Stimulated activated CD4-positive, alpha-beta T cell treated with anti-CD3 and anti-CD28 coated beads, Interleukin-4, amount 100 ng/mL, for 1 hour (primary cell): ENCODE measurements at regions not wholly inside any gene's neighbourhood (a gene's known extent, or its start where the extent isn't known, plus 50 kb on each side); places are given as distances from the start of the nearest gene placed in this dataset.
"Not testable (repeated sequence)": the region's sequence is repeated elsewhere in the genome, so short reads cannot be mapped to it uniquely, and the experiment has no call there.

ENCODE experiments used
- DNase-seq: peaks from one replicate; pipeline ENCODE4 v3.0.0-alpha.2; 2020

DNA sequence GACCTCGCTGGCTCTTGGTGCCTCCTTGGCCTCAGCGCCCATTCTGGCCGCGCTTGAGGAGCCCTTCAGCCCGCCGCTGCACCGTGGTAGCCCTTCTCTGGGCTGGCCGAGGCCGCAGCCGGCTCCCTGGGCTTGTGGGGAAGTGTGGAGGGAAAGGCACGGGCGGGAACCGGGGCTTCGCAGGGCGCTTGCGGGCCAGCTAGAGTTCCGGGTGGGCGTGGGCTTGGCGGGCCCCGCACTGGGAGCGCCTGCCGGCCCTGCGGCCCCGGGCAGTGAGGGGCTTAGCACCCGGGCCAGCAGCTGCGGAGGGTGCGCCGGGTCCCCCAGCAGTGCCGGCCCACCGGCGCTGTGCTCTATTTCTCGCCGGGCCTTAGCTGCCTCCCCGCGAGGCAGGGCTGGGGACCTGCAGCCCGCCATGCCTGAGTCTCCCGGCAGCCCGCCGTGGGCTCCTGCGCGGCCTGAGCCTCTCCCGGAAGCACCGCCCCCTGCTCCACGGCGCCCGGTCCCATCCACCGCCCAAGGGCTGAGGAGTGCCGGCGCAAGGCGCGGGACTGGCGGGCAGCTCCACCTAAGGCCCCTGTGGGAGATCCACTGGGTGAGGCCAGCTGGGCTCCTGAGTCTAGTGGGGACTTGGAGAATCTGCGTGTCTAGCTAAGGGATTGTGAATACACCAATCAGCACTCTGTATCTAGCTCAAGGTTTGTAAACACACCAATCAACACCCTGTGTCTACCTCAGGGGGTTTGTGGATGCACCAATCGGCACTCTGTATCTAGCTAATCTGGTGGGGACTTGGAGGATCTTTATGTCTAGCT, 141.1 kb downstream of the SLCO4C1 start:
- DNase-seq = not testable (repeated sequence)

DNA sequence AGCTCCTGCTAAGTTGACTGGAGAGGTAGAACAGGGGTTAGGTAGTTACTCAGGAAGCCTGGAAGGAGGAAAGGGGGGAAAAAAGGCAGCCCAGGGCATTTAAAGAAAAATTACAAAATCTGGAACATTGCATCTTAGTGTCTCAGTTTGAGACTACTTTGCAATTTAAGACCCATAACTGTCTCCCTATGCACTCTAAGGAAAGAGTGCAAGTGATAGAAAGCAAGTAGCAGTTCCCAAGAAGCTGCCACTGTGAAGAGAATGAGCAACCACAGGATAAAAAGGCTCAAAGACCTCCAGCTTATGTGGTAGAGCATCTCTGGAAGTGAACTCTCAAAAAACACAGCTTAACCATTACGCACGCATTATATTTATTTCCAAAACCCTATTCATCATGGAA, 141.8 kb downstream of the SLCO4C1 start:
- no peak for DNase-seq

DNA sequence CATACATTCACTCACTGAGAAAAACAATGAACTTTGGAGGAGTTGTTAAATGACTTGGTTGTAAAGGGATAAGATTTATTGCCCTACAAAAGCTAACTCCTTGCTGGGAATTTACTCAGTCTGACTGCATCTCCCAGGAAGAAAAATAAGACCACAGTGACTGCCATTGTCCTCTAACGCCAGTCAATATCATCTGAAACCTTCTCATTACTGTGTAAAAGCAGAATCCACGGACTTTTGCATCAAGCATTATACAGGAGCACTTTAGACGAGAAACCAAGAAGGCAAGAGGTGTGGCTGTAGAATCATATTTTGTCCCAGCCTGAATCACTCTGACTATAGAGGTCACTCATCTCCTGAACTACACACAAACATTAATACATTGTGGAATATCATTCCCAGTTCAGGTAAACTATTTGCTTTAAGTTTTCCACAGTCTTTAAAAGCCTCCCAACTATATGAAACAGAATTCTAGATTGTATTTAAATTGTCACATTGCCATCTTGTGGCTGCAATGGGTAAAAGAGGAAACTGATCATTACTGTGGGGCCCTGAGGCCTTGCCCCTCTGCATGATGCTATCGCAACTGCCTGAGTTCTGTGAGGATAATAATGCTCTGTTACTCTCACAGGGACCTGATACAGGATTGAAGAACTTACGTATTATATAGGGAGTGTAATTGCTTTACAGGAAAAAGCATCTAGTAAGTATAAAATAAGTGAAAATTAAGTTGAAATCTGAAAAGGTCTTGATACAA, 142.9 kb downstream of the SLCO4C1 start:
- no peak for DNase-seq

DNA sequence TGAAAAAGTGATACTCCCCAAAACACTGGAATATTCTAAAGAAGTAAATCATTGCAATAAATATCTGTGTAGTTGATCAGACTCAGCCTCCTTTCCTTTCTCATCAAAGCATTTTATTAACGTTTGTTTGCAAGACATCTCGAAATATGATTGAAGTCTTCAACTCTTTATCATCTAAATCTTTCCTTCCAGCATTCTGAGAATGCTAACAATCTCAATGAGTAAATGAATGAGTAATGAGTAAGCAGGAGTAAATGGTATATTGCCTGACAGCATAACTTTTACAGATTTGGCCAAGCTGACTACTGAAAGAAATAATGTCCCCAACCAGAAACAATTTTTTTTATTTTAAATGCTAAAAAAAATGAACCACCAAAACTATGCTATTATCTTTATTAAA, 157.1 kb downstream of the SLCO4C1 start:
- DNase-seq = no peak

DNA sequence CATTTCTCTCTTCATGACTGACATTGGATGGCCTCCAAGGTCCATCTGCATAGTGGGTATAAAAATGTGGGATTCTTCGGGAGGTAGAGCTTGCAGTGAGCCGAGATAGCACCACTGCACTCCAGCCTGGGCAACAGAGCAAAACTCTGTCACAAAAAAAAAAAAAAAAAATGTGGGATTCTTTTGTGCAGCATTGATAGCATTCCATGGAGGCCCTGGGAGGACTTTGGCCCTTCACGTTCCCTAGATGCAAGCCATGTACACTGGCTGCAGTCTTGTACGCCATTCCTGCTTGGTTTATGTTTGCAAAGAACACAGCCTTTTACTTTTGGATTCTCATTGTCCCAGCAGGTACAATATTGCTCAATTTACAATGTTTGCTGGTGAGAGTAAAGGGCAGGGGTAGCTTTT, 157.8 kb downstream of the SLCO4C1 start:
- DNase-seq = no peak

DNA sequence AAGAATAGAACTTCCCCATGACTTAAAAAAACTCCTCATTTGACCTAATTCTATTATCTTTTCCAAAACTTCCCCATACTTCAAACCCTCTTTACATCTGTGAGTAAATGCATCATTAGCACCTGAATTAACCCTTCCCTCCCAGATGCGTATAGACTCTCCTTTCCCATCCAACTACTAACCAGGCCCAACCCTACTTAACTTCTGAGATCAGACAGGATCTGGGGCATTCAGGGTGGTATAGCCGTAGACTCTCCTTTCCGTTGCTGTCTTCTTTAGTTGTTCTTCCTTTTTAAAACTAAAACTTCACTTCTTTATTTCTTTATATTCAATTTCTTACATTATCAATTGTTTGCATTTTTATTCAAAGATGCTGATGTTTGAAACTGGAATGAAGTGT, 165.2 kb downstream of the SLCO4C1 start:
- no peak for DNase-seq

DNA sequence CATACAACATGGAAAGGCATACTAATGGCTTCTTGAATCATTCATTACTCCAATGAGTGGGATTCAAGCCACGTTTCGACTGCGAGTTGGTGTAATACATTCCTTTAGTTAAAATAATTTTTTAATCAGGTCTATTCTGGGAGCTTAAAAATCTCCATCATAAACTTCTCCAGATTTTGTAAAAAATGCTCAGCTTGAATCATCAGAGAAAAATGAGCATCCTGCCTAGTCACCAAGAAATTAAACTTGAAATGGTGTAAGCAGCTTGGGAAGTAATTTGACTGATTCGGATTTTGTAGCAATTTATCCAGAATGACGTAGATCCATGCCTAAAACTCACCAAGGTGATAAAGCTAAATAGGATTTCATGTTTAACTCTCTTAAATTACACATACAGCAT, 165.7 kb downstream of the SLCO4C1 start:
- DNase-seq = no peak

DNA sequence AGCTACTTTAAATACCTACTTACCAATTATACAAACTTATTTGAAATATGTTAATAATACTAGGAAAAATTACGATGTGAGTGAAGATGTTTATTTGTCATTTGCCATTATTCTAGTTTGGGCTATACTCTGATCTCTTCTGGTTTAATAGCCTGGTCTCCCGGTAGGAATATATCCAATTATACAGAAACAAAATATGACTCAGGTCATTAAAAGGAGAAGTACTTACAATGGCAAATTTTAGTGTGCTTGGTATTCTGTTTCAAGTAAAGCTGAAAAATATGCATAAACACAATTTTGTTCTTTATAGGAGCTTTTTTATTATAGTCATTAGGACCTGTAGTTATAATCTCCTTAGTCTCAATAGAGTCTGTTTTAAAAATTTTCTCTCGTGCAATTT, 176.8 kb downstream of the SLCO4C1 start:
- no peak for DNase-seq

DNA sequence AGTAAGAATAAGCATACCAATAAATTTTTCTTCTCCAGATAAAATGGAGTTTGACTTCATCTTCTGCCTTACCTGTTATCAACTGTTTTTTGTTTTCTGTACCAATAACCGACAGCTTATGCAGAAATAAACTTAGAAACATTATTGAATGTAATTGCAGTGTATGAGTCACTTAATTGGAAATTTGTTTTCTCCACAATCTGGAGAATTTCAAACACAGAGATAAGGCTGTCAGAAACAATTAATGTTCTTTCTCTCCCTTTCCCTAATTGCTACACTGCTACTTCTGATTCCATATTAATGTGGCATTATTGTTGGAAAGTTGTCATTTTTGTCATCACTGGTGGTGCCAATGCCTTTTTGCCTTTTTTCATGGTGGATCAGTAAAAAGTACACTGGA, 180.3 kb downstream of the SLCO4C1 start:
- DNase-seq = no peak

DNA sequence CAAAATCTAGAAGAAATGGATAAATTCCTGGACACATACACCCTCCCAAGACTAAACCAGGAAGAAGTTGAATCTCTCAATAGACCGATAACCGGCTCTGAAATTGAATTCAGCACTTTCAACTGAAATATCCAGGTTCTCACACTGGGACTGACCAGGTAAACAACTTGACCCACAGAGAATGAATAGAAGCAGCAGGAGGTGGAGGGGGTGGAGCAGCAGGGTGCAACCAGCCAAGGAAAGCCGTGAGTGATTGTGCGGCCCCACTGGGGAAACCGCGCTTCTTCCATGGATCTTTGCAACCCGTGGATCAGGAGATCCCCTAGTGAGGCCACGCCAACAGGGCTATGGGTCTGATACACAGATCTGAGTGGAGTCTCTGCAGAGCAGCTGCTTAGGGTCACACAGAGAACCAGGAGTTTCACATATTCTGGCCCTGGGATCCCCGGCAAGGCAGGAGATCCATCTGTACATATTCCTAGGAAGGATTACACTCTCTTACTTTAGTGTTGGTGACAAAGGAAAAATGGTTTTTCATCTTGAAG, 181.5 kb downstream of the SLCO4C1 start:
- DNase-seq = no peak

DNA sequence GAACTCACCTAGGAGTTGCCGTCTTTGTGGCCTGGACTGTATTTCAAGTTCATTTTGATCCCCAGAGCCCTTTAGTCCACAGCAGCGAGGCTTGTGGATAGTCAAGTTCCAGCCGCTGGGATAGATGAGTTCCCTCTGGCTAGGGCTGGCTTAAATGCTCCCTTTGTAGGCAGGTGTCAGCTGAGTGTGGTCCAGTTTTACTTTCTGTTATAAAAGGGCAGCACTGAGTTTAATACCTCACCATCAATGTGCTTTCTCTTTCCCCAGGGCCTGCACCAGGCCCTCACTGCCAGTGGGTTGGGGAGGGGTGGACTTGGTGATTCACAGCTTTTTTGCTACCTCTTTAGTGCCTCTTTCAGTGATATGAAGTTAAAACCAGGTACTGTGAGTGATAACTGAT, 188.2 kb downstream of the SLCO4C1 start:
- DNase-seq = no peak

DNA sequence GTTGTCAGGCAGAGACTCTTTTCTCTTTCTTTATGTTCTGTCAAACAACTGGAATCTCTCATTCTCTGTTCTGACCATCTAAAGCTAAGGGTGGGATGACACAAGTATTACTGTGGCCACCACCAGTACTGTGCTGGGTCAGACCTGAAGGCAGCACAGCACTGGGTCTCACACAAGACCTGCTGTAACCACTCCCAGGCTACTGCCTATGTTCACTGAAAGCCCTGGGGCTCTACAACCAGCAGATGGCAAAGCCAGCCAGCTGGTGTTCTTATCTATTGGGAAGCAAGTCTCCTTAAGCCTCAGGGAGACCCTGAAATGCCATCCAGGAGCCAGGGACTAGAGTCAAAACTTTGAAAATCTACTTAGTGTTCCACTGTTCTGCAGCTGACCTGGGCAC, 189.5 kb downstream of the SLCO4C1 start:
- DNase-seq = no peak

DNA sequence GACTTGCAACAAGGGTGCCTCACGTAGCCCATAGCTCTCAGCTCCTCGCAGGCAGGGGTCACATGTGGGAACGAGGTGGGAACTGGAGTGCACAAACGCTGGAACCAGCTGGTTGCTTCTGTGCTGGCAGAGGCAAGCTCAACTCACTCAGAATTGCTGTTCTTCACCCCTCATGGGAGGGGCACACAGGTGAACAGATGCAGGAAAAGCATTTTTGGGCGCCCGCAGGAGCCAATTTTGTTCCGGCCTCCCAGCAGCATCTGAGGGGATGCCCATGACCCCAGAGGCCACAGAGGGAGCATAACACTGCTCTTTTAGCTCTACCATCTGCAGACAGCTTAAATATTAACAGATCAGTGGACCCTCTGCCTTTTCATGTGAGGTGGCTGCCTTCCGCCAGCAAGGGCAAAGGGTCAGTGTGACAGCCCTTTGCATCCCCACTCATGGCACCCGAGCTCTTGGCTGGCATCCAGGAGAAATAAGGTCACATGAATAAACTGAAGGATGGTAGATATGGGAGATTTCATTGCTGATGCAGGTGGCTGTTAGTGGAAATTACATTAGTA, 196.2 kb downstream of the SLCO4C1 start:
- DNase-seq = no peak

DNA sequence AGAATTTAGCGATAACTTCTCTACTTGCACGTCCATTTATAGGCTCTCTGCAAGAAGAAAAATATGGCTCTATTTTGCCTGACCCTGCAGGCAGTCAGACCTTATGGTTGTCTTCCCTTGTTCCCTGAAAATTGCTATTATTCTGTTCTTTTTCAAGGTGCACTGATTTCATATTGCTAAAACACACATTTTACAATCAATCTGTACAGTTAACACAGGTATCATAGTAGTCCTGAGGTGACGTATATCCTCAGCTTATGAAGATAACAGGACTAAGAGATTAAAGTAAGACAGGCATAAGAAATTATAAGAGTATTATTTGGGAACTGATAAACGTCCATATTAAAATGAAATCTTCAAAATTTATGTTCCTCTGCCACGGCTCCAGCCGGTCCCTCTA, 197.0 kb downstream of the SLCO4C1 start:
- not testable (repeated sequence) for DNase-seq

DNA sequence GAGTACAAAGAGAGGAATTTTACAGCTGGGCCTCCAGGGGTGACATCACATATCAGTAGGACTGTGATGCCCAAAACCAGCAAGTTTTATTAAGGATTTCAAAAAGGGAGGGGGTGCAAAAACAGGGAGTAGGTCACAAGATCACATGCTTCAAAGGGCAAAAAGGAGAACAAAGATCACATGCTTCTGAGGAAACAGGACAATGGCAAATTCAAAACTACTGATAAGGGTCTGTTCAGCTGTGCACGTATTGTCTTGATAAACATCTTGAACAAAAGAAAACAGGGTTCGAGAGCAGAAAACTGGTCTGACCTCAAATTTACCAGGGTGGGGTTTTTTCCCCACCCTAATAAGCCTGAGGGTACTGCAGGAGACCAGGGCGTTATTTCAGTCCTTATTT, 197.5 kb downstream of the SLCO4C1 start:
- not testable (repeated sequence) for DNase-seq

DNA sequence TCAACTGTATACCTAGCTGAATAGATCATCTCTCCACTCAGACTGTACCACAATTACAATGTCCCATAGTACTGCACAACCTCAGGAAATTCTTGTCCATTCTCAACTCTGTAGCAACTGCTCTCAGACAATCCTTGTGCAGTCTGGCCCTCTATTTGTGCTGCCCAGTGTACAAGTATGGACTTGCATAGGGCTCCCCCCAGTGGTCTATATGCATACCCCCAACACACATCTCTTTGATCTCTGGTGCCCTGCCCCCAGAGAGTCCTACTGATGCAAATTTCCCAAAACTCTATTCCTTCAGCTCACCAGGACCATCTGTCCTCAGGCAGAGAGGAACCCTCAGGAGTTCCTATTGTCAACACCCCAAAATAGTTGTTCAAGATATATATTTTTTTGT, 205.3 kb downstream of the SLCO4C1 start:
- DNase-seq = no peak

DNA sequence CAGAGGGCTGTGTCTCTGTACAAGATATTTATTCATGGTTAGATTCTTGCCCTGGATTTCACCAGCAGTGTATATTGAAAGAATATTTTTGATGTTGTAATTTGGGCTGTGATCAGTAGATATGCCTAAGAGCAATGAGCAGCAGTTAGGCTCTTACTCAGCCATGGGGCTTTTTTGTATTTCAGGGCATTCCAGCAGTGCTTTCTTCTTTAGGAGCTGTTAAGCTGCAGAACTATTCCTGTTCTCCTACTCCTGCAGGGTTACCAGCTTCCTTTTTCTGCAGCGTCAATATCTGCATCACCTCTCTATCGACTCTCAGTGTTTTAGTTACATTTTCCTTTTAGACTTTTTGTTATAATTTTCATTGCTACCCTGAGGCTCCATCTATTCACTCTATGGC, 206.2 kb downstream of the SLCO4C1 start:
- DNase-seq = no peak

DNA sequence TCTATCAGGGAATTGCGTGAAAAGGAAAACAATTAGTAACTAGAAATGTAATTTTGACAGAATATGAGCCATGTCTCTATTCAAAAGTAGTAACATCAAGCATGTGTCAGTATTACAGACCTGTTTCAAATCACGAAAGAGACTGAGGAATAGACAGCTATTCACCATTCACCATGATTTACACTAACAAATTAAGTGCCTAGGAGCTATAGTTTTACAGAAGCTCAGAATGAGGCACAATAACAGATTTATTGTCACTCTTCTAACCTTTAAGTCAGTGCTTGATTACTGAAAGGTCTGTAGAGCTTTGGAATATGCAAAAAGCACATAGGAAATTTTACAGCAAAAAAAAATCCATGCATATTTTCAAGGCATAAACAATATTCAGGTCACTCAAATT, 208.2 kb downstream of the SLCO4C1 start:
- no peak for DNase-seq

DNA sequence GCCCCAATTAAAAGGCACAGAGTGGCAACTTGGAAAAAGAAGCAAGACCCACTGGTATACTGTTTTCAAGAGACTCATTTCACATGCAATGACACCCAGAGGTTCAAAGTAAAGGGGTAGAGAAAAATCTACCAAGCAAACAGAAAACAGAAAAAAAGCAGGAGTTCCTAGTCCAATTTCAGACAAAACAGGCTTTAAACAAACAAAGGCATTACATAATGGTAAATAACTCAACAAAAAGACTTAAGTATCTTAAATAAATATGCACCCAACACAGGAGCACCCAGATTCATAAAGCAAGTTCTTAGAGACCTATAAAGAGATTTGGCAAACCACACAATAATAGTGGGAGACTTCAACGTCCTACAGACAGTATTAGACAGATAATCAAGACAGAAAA, 215.8 kb downstream of the SLCO4C1 start:
- no peak for DNase-seq

DNA sequence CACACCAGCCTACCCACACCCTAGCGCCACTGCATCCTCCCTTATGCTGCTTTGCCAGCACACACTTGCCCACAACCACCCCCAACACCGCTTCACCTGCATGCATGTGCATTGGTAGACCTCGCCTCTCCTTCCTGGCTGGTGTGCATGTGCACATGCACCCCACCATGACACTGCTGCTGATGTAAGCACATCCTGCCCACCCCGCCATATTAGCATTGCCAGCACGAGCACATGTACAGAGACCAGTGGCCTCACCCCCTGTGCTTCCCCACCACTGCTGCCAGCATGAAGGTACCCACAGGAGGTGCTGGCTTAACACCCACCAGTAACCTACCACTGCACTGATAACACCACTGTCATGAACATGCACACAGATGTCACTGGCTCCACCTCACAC, 218.2 kb downstream of the SLCO4C1 start:
- no peak for DNase-seq

DNA sequence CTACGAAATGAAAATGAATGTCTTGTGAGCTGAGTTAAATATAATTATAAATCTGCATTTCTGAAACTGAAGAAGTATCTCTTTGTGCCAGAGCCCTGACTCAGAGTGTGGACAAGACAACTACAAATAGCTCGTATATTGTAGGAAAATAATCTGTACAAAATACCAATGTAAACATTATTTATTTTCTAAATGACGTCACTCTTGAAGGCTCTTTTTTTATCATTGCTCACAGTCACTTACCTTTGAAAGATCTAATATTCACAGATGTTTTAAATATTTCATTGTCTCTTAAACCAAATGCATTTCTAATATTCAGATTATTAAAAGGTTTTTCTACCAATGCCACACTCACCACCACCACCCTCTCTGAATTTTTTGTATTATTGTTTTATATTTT, 226.1 kb downstream of the SLCO4C1 start:
- DNase-seq = no peak

DNA sequence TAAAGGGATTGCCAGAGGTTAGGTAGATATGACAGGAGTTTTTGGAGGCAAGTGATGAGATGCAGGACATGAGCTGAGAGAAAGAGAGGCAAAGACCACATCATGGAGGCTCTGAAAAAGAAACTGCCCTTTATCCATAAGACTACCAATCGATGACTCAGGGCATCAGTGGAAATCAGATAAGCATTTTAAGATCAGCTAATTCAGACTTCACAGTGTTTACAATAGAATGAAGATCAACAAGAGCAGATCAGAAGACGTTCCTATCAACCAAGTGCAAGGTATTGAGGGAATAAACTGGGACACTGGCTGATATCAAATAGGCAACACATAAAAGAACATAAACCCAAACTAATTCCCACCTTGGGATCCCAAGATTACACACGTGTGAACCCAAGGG, 227.2 kb downstream of the SLCO4C1 start:
- no peak for DNase-seq

DNA sequence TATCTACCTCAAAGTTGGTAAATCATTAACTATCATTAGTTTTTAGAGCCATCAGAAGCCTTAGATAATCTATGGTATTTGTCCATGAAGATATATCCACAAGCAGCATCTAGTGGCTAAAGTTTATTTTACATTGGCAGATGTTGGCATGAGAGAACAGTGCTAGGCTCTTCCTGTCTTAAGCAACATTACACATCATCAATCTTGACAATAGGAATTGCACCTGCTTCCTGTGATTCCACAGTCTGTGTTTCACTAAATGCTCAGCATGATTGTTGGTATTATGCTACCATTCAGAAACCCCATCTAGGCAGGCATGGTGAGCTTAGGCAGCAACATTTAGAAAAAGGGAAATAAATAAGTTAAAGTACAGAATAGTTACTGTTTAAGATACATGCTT, 246.6 kb downstream of the SLCO4C1 start:
- DNase-seq = no peak

DNA sequence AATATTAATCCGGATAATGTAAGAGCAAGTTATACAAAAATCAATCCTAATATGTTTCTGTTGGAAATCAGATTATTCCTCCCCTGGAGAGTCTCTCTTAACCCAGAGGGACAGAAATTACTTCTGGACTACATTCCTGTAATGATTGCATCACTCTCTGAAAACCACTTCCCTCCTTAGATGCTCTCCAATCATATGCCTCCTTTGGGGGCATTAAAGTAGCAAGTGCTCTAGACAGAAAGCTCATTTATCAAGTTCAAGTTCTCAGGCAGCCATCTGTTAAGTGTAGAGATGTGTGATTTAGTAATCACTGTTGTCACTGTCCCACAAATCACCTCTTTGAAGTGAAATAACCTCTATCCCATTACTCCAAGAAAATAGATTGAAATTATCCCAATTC, 247.1 kb downstream of the SLCO4C1 start:
- DNase-seq = no peak
